ENCODE measurements at regions not wholly inside any gene's neighbourhood (a gene's known extent, or its start where the extent isn't known, plus 50 kb on each side); places are given as distances from the start of the nearest gene placed in this dataset.

- Histone ChIP-seq H2AK5ac (ENCODE audit: low read depth, low read length) (no peak overlapping the region), H4K20me1 (ENCODE audit: insufficient read depth, low read length) (no peaks in the 10 kb centered on the region), H3K4me1 (ENCODE audit: control insufficient read depth, insufficient read depth, low read length) (no peaks in the 10 kb centered on the region), H2BK5ac (ENCODE audit: low read depth, low read length, poor library complexity, severe bottlenecking) (no peak overlapping the region), H2BK120ac (ENCODE audit: low read depth, low read length) (no peak overlapping the region), H3K18ac (ENCODE audit: low read depth, low read length) (no peak overlapping the region), H2BK20ac (ENCODE audit: low read depth, low read length) (no peak overlapping the region), H2BK15ac (ENCODE audit: low read depth, low read length) (no peak overlapping the region), H3K9me3 (ENCODE audit: control insufficient read depth, insufficient read depth, low read length) (peaks cover 7% of the 10 kb centered on the region; the same call in 1 of the 2 replicates), H3K27me3 (ENCODE audit: control insufficient read depth, insufficient read depth, low read length) (no peaks in the 10 kb centered on the region), H3K56ac (ENCODE audit: extremely low read depth, insufficient read depth, low read length) (no peak overlapping the region), H4K8ac (ENCODE audit: low read depth in 2 of 2, low read length in 2 of 2) (no peak overlapping the region), H3K4me2 (ENCODE audit: low read depth, low read length) (no peak overlapping the region), H3K9ac (ENCODE audit: low read depth, low read length) (no peak overlapping the region), H3K27ac (ENCODE audit: insufficient read depth, low read length) (no peak overlapping the region), H3K36me3 (ENCODE audit: control insufficient read depth, insufficient read depth, low read length) (no peaks in the 10 kb centered on the region), H3K4me3 (ENCODE audit: insufficient read depth, low read depth, low read length) (no peak overlapping the region), H3K14ac (replicated peaks; ENCODE audit: low read depth, low read length) (no peak overlapping the region), H2AK9ac (replicated peaks; ENCODE audit: low read depth, low read length, poor library complexity) (no peak overlapping the region), H3K4ac (ENCODE audit: low read depth, low read length) (no peak overlapping the region), H2AFZ (replicated peaks; ENCODE audit: low read length, poor library complexity) (no peak overlapping the region), H3K9me1 (ENCODE audit: insufficient read depth, low read length) (no peaks in the 10 kb centered on the region), H4K91ac (ENCODE audit: insufficient read depth, low read depth, low read length) (no peak overlapping the region), H3K79me1 (ENCODE audit: low read depth in 1 of 2, low read length in 2 of 2) (no peaks in the 10 kb centered on the region), H4K5ac (ENCODE audit: low read depth, low read length) (no peak overlapping the region), H3K23ac (ENCODE audit: low read depth, low read length) (no peak overlapping the region)
- intact Hi-C loops (cut with micrococcal nuclease) (no loop called here), in situ Hi-C loops (cut with MboI; ENCODE audit: low sequenced_read_pairs) (no loop called here), dilution Hi-C loops (cut with HindIII; ENCODE audit: low sequenced_read_pairs, unreplicated experiment) (no loop called here)
- no TSS peak for BruUV-seq (replicated peaks)
- ATAC-seq (ENCODE audit: low read depth): no peak
- ChIA-PET CTCF (no interaction called here), POLR2A (ENCODE audit: unreplicated experiment) (no interaction called here)
- WGBS, 2 experiments (ENCODE audit: extremely low coverage in 2 of 2, insufficient read length in 1 of 2): 54% methylated on average over 6 of the region's 12 CpGs; no CpG with 5 or more reads in 1 of the 2 experiments
- TF ChIP-seq RAD21 (IDR thresholded peaks at IDR 0.05; ENCODE audit: low read length) (no peak), USF2 (IDR thresholded peaks at IDR 0.05; ENCODE audit: low read depth, low read length) (no peak)
- no peak for DNase-seq
These were observed 80.9 kb upstream of the SHH start for GRCh38 chr7:155893176-155893575.
